Ascending aorta (tissue), 2 donors: ENCODE measurements at regions not wholly inside any gene's neighbourhood (a gene's known extent, or its start where the extent isn't known, plus 50 kb on each side); places are given as distances from the start of the nearest gene placed in this dataset.

Source experiments
- DNase-seq, 2 donors: peaks; one replicate each; pipeline ENCODE4 v3.0.0-alpha.2; 2019; ENCODE audit warnings: low spot score in 2 of 2
- H3K27ac ChIP-seq, 2 donors: fragments of 200-600 bp; sonication (generic); one replicate each; pipeline ENCODE4 v1.5.1; 2016 to 2017; ENCODE audit warnings: mild to moderate bottlenecking in 1 of 2
- H3K27me3 ChIP-seq: fragments of 200-600 bp; sonication (generic); one replicate; pipeline ENCODE4 v1.5.1; 2017
- H3K36me3 ChIP-seq, 2 donors: fragments of 200-600 bp; sonication (generic); one replicate each; pipeline ENCODE4 v1.5.1; 2016
- H3K4me1 ChIP-seq, 2 donors: fragments of 200-600 bp; sonication (generic); one replicate each; pipeline ENCODE4 v1.5.1; 2016 to 2017; ENCODE audit warnings: mild to moderate bottlenecking in 1 of 2
- H3K4me3 ChIP-seq, 2 donors: fragments of 200-600 bp; sonication (generic); one replicate each; pipeline ENCODE4 v1.5.1; 2016 to 2017; ENCODE audit warnings: mild to moderate bottlenecking in 1 of 2
- H3K9me3 ChIP-seq, 2 donors: fragments of 200-600 bp; sonication (generic); one replicate each; pipeline ENCODE4 v1.5.1; 2016
- CTCF ChIP-seq, 3 experiments: fragments of 200-600 bp in 2 of 3; fragments of 450-650 bp in 1 of 3; sonication (generic) in 2 of 3; IDR thresholded peaks; one replicate each; pipeline ENCODE4 v1.5.1; 2016 to 2019; ENCODE audit warnings: antibody characterized with exemption in 3 of 3, mild to moderate bottlenecking in 1 of 3, moderate library complexity in 1 of 3
- intact Hi-C: fragments of 100-400 bp; cut with DNase I; formaldehyde crosslinking; loops from one replicate; pipeline ENCODE4 v1.15.1; 2023

GRCh38 chr17:77645072-77646045 is 313.1 kb upstream of the TNRC6C start:
- peak in 1 of 2 donors; percentile 38 for DNase-seq
- peaks cover 0 to 4% of the 10 kb centered on the region in 2 donors for H3K4me1 ChIP-seq
- peak overlapping the region in 1 of 2 donors; percentile 21 for H3K4me3 ChIP-seq
- H3K9me3 ChIP-seq: no peaks in the 10 kb centered on the region
- no peaks in the 10 kb centered on the region for H3K27me3 ChIP-seq
- no peak overlapping the region for H3K27ac ChIP-seq
- no peaks in the 10 kb centered on the region for H3K36me3 ChIP-seq
- TF ChIP-seq CTCF (IDR thresholded peaks at IDR 0.05): no peak
- intact Hi-C loops: no loop called here

- intact Hi-C loops: no loop called here
- Histone ChIP-seq H3K36me3 (no peaks in the 10 kb centered on the region), H3K4me3 (no peak overlapping the region), H3K27ac (no peak overlapping the region), H3K27me3 (no peaks in the 10 kb centered on the region), H3K9me3 (no peaks in the 10 kb centered on the region), H3K4me1 (peaks cover 0 to 4% of the 10 kb centered on the region in 2 donors)
- no peak for DNase-seq
- TF ChIP-seq CTCF (IDR thresholded peaks at IDR 0.05): no peak
Observed at GRCh38 chr17:77646046-77646430, 312.5 kb upstream of the TNRC6C start.

- intact Hi-C loops: no loop called here
- DNase-seq: peak in 1 of 2 donors; percentile 50
Observed at GRCh38 chr17:77647531-77647930, 311.0 kb upstream of the TNRC6C start.

GRCh38 chr17:77649717-77650211 is 308.7 kb upstream of the TNRC6C start:
- Histone ChIP-seq H3K27me3 (no peaks in the 10 kb centered on the region), H3K4me1 (peaks cover 0 to 4% of the 10 kb centered on the region in 2 donors), H3K4me3 (no peak overlapping the region), H3K36me3 (no peaks in the 10 kb centered on the region), H3K9me3 (no peaks in the 10 kb centered on the region), H3K27ac (no peak overlapping the region)
- intact Hi-C loops: no loop called here
- DNase-seq: peak in 1 of 2 donors; percentile 18
- no peak for TF ChIP-seq CTCF (IDR thresholded peaks at IDR 0.05)

More at GRCh38 chr17:77647531-77647930, 311.0 kb upstream of the TNRC6C start:
- no peak overlapping the region for H3K4me3 ChIP-seq
- H3K27me3 ChIP-seq: no peaks in the 10 kb centered on the region
- no peaks in the 10 kb centered on the region for H3K36me3 ChIP-seq
- peaks cover 0 to 4% of the 10 kb centered on the region in 2 donors for H3K4me1 ChIP-seq
- TF ChIP-seq CTCF (IDR thresholded peaks at IDR 0.05): no peak
- no peaks in the 10 kb centered on the region for H3K9me3 ChIP-seq
- no peak overlapping the region for H3K27ac ChIP-seq

- Histone ChIP-seq H3K27ac (no peak overlapping the region), H3K27me3 (no peaks in the 10 kb centered on the region), H3K9me3 (no peaks in the 10 kb centered on the region), H3K4me3 (no peak overlapping the region), H3K4me1 (no peaks in the 10 kb centered on the region), H3K36me3 (no peaks in the 10 kb centered on the region)
- DNase-seq: no peak
- no peak for TF ChIP-seq CTCF (IDR thresholded peaks at IDR 0.05)
- intact Hi-C loops: no loop called here
Observed at GRCh38 chr17:77651988-77652387, 306.5 kb upstream of the TNRC6C start.
